HG03521 (cell line): ENCODE measurements at regions not wholly inside any gene's neighbourhood (a gene's known extent, or its start where the extent isn't known, plus 50 kb on each side); places are given as distances from the start of the nearest gene placed in this dataset.

Source experiments
- ATAC-seq: cut with Tn5 transposase; IDR thresholded peaks from one replicate; pipeline ENCODE4 v1.9.1; 2021; ENCODE audit warnings: mild to moderate bottlenecking, moderate library complexity; ENCODE audit not compliant: unreplicated experiment

- no peak for ATAC-seq
Measured at GRCh38 chr5:9863486-9863885, 233.3 kb upstream of the TAS2R1 start.

DNA sequence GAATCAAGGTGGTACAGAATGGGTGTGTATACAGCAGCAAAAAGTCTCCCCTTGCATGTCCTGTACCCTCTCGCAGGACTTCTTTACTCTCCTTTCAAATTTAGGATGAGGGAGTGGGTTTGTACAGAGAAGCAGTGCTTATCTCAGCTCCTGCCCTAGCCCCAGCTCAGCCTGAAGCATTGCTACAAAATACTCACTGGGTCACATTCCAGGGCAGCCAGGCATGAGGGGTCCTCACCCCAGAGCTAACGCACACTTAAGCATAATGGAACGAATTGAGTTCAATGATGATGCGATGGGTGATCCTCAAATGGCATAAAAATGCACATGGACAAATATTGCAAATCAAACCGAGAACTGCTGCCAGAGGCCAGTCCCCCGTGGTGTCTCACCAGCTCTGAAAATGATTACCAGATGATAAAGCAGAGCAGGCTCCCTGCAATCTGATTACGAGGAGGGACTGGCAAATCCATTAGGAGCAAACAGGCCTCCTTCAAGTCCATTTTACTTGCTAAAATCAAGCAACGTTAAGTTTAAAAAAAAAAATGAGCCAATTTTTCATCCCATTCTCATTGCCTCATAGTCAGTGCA is 231.6 kb upstream of the TAS2R1 start:
- no peak for ATAC-seq

GRCh38 chr5:9859808-9860207 is 229.7 kb upstream of the TAS2R1 start:
- ATAC-seq = no peak

DNA sequence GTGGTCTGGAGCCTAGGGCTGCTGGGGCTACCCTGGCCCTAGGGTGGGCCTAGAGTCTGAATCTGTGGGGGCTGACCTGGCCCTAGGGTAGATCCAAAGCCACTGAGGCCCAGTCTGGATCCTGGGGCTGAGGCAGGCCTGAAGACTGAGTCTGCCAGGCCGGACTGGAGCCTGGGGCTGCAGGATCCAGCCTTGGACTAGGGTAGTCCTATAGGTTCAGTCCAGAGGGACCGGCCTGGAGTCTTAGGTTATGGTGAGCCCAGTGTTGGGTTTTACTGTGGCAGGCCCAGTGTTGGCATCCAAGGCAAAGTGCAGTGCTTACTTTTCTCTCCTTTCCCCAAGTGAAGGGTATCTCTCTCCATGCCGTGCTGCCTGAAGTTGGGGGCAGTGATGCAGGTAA is 227.9 kb upstream of the TAS2R1 start:
- no peak for ATAC-seq

DNA sequence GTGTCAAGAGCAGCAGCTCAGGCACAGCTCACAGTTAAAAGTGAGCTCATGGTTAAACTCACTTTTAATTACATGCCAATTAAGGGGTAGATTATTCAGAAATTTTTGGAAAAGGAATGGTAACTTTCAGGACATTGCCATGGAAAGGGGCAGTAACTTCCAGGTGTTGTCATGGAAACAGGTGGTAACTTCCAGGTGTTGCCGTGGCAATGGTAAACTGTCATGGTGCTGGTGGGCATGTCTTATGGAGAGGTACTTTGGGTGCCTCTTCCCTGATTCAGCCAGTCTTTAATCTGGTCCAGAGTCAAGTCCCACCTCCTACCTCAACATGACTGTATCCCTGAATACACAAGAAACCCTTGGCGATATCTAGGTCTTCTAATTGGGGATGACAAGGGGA is 223.2 kb upstream of the TAS2R1 start:
- no peak for ATAC-seq

DNA sequence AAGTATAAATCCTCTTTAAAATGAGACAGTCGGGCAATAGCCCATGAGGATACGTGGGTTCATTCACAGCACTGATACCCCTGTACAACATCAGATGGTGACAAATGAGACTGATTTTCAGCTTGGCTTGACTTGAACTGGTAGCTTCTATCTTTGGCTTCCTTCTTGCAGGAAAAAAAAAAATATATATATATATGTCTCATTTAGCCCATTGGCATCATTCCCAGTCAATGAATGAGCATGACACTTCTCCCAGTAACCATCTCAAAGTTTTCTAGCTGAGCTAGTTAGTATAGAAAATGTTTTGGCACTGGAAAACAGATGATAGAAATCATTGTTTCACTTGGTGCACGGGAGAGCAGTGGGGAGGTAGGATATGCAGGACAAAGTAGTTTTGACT is 222.5 kb upstream of the TAS2R1 start:
- ATAC-seq = no peak

- ATAC-seq = no peak
Measured at GRCh38 chr5:9851458-9851857, 221.3 kb upstream of the TAS2R1 start.

- no peak for ATAC-seq
Measured at GRCh38 chr5:9850456-9850855, 220.3 kb upstream of the TAS2R1 start.

- ATAC-seq = no peak
Measured at GRCh38 chr5:9847631-9848030, 217.5 kb upstream of the TAS2R1 start.

DNA sequence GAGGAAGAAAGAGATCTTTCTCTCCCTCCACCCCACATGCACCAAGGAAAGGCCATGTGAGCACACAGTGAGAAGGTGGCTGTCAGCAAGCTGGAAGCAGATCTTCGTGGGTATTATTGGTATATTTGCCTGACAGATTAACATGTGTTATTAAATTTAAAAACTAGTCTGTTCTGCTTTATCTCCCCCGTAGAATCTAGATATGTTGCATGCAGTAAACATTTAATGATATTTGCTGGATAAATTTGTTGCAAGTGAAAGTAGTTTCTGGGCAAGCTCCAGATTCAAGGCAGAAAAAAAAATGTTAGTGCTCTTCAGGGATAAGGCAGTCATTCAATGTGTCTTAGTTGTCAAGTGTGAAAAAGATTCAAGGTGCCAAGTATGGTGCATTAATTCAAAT is 215.0 kb upstream of the TAS2R1 start:
- ATAC-seq = no peak

DNA sequence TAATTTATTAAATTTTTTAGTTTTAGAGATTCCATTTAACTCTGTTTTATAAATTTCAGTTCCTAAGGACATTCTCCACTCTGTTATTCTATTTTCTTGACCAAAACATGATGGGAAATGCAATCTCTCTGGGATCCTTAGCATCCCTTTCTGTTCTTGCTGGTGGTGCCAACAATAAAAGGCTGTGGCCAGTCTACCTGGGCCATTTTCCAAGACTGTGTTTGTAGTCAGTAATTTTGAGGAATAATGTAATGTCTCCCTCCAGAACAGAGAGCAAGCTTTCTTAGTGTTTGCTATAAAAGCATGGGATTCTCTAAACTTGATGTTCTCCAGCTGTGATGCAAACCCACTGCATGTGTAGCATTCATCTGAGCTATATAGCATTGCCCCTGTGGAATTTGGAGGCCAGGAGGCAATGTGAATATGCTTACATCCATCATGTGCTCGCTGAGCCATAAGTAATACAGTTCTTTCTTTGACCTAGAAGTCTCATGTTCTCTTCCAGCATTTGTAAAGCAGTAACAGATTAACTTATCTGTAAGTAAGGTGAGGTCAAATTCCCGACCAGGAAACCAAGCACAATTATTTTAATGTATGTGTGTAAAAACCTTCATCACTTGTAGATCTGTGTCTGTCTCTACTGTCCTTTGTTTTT is 211.5 kb upstream of the TAS2R1 start:
- no peak for ATAC-seq

DNA sequence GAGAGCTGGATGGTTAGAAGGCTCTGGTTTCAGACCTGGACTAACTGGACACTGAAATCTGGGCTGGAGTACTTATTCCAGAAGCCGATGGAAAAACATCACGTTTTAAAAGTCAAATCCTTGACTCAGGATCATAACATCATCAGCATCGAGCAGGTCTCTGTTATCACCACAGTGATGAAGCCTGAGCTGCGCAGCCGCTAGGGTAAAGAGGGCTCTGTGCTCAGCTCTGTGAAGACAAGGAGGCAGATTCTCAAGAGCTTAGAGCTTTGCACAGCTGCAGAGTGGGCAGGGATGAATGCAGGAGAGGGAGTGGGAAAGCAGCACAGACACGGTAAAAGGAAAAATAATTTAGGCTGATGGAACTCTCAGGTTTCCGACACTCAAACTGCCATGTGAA is 208.8 kb upstream of the TAS2R1 start:
- no peak for ATAC-seq

DNA sequence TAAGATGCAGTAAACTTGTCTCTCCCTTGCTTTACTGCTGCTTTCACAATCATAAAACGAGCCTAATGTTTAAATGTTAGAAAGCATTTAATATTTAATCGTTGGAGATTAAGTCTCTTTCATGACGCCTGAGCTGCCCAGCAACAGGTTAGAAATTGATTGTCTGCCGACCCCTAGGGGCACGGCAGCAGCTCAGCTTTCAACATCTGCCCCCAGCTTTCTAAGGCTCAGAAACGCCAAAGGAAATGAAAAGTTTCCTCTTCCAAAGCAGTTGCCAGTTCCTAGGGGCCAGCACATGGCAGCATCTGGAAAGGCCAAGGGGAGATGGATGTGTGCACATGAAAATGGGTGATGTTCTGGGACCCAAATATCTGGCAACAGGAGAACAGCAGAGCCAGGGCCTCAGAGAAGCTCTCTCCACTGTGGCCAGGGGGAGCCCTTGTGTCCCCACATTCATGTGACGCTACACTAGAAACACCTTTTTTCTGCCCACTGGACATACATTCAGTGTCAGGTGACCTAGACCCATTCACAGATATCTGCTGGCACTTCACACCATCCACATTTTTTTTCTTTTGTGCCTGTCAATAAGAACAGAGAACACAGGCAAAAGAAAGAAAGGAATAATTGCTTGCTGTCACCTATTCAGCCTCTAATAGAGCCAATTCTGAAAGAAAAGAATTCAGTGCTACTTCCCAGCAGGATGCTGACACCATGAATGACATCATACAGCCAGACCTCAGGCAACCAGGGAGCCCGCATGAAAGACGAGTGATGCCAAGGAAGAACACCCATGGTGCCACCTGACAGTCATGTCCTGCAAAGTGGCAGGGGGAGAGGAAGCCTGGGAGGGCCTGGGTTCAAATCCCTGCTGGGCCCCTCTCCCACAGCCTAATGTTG is 205.0 kb upstream of the TAS2R1 start:
- no peak for ATAC-seq

GRCh38 chr5:9833871-9834270 is 203.7 kb upstream of the TAS2R1 start:
- no peak for ATAC-seq

- ATAC-seq = no peak
Measured at GRCh38 chr5:9832921-9833320, 202.8 kb upstream of the TAS2R1 start.

- ATAC-seq = no peak
Measured at GRCh38 chr5:9831823-9832222, 201.7 kb upstream of the TAS2R1 start.

GRCh38 chr5:9830184-9830583 is 200.0 kb upstream of the TAS2R1 start:
- no peak for ATAC-seq

GRCh38 chr5:9829621-9830020 is 199.5 kb upstream of the TAS2R1 start:
- ATAC-seq = no peak

- no peak for ATAC-seq
Measured at GRCh38 chr5:9820691-9821449, 190.7 kb upstream of the TAS2R1 start.

DNA sequence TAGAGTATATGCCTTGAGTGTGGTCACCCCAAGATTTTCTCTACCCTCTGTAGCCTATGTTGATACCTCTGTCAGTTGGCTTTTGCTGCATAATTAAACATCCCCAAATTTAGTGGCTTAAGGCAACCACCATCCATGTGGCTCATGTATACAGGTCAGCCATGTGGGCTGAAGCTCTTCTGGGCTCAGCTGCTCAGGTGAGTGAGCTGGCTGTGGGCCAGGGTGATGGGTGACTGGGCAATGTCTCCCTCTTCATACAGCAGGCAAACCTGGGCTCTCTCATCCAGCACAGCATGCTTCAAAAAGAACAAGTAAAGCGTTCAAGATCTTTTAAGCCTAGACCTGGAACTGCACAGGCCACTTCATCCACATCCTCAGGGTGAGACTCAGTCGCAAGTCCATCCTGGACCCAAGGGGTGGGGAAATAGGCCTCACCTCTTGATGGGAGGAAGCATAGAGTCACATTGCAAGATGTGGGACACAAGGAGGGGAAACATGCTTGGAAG is 188.2 kb upstream of the TAS2R1 start:
- no peak for ATAC-seq

GRCh38 chr5:9817819-9818218 is 187.7 kb upstream of the TAS2R1 start:
- ATAC-seq = no peak
